Erythroblast (primary cell): ENCODE measurements at regions not wholly inside any gene's neighbourhood (a gene's known extent, or its start where the extent isn't known, plus 50 kb on each side); places are given as distances from the start of the nearest gene placed in this dataset.

Experiments used
- GATA1 ChIP-seq: IDR thresholded peaks from 2 replicates; pipeline ENCODE4 v1.6.1; 2011; ENCODE audit warnings: low read depth, mild to moderate bottlenecking, control low read depth, low read length, moderate library complexity
- POLR2A ChIP-seq: IDR thresholded peaks from 2 replicates; pipeline ENCODE4 v1.6.1; 2011; ENCODE audit warnings: mild to moderate bottlenecking, low read length

- no peak for TF ChIP-seq POLR2A
- no peak for TF ChIP-seq GATA1
Observed at GRCh38 chr17:13323990-13324389, 277.7 kb downstream of the HS3ST3A1 start.
